Gastroesophageal sphincter (tissue), 4 donors: ENCODE measurements at regions not wholly inside any gene's neighbourhood (a gene's known extent, or its start where the extent isn't known, plus 50 kb on each side); places are given as distances from the start of the nearest gene placed in this dataset.

Experiments
- ATAC-seq: fragments of 150-250 bp; one replicate; pipeline ENCODE4 v1.9.1; 2016; ENCODE audit warnings: mild to moderate bottlenecking, moderate library complexity
- H3K27ac ChIP-seq, 4 donors: fragments of 200-600 bp; sonication (generic) in 3 of 4; 1 replicate in 3 of 4; 2 replicates in 1 of 4; pipeline ENCODE4 v1.5.1; 2016 to 2019
- H3K27me3 ChIP-seq: fragments of 200-600 bp; sonication (generic); one replicate; pipeline ENCODE4 v1.5.1; 2019
- H3K36me3 ChIP-seq, 2 donors: fragments of 200-600 bp; sonication (generic); one replicate each; pipeline ENCODE4 v1.5.1; 2019; ENCODE audit warnings: control low read depth in 1 of 2
- H3K4me1 ChIP-seq, 3 donors: fragments of 200-600 bp; sonication (generic); 1 replicate in 2 of 3; 2 replicates in 1 of 3; pipeline ENCODE4 v1.5.1; 2016 to 2019; ENCODE audit warnings: control low read depth in 2 of 3
- H3K4me3 ChIP-seq, 2 donors: fragments of 200-600 bp; sonication (generic); one replicate each; pipeline ENCODE4 v1.5.1; 2019; ENCODE audit warnings: mild to moderate bottlenecking in 1 of 2, moderate library complexity in 1 of 2
- H3K9me3 ChIP-seq, 3 donors: fragments of 200-600 bp; sonication (generic); one replicate each; pipeline ENCODE4 v1.5.1; 2017 to 2019; ENCODE audit warnings: control low read depth in 2 of 3
- CTCF ChIP-seq, 4 experiments: fragments of 200-600 bp in 2 of 4; fragments of 450-650 bp in 2 of 4; sonication (generic) in 1 of 4; IDR thresholded peaks; one replicate each; pipeline ENCODE4 v1.5.1; 2017 to 2019; ENCODE audit warnings: antibody characterized with exemption in 4 of 4, mild to moderate bottlenecking in 2 of 4, moderate library complexity in 2 of 4
- EP300 ChIP-seq: sonication (generic); formaldehyde crosslinking; IDR thresholded peaks from one replicate; pipeline ENCODE4 v1.6.1; 2017; ENCODE audit warnings: antibody characterized with exemption, mild to moderate bottlenecking
- POLR2A ChIP-seq, 2 donors: fragments of 450-650 bp; IDR thresholded peaks; one replicate each; pipeline ENCODE4 v1.6.1; 2017; ENCODE audit warnings: antibody characterized with exemption in 2 of 2, mild to moderate bottlenecking in 2 of 2, moderate library complexity in 1 of 2
- POLR2AphosphoS5 ChIP-seq: sonication (generic); formaldehyde crosslinking; IDR thresholded peaks from one replicate; pipeline ENCODE4 v1.6.1; 2017; ENCODE audit warnings: antibody characterized with exemption
- WGBS, 2 donors: methylation state at CpG; one replicate each; pipeline ENCODE4 v1.1.5; 2018; ENCODE audit warnings: low coverage in 1 of 2; 5-methylcytosine and 5-hydroxymethylcytosine counted together

- 58 to 66% methylated on average over 5 to 6 of the region's 6 CpGs for WGBS, 2 donors
- TF ChIP-seq POLR2A (IDR thresholded peaks at IDR 0.05) (no peak), CTCF (IDR thresholded peaks at IDR 0.05) (no peak), EP300 (no peak), POLR2AphosphoS5 (no peak)
- no peaks in the 10 kb centered on the region for H3K36me3 ChIP-seq
- H3K27ac ChIP-seq: no peak overlapping the region
- peaks cover 0 to 11% (median 0%) of the 10 kb centered on the region in 3 donors for H3K9me3 ChIP-seq
- no peaks in the 10 kb centered on the region for H3K4me1 ChIP-seq
- H3K27me3 ChIP-seq: no peaks in the 10 kb centered on the region
- no peak for ATAC-seq
- H3K4me3 ChIP-seq: no peak overlapping the region
Measured at GRCh38 chr16:8373676-8374431, 216.5 kb downstream of the TMEM114 start.

GRCh38 chr16:8372141-8372540, 218.2 kb downstream of the TMEM114 start:
- no peaks in the 10 kb centered on the region for H3K27me3 ChIP-seq
- H3K9me3 ChIP-seq: peaks cover 0 to 12% (median 0%) of the 10 kb centered on the region in 3 donors
- no peak for ATAC-seq
- H3K4me1 ChIP-seq: no peaks in the 10 kb centered on the region
- no peaks in the 10 kb centered on the region for H3K36me3 ChIP-seq
- no peak overlapping the region for H3K4me3 ChIP-seq
- H3K27ac ChIP-seq: no peak overlapping the region
- 82% methylated on average over 3 of the region's 3 CpGs; no CpG with 5 or more reads in 1 of the 2 donors for WGBS, 2 donors
- no peak for TF ChIP-seq CTCF (IDR thresholded peaks at IDR 0.05)
- no peak for TF ChIP-seq EP300
- no peak for TF ChIP-seq POLR2A (IDR thresholded peaks at IDR 0.05)
- TF ChIP-seq POLR2AphosphoS5: no peak

GRCh38 chr16:8370374-8371270, 219.7 kb downstream of the TMEM114 start:
- 59 to 86% methylated on average over 2 to 4 of the region's 4 CpGs for WGBS, 2 donors
- H3K27me3 ChIP-seq: no peaks in the 10 kb centered on the region
- no peak overlapping the region for H3K27ac ChIP-seq
- H3K9me3 ChIP-seq: peaks cover 0 to 12% (median 0%) of the 10 kb centered on the region in 3 donors
- ATAC-seq: no peak
- no peaks in the 10 kb centered on the region for H3K36me3 ChIP-seq
- no peaks in the 10 kb centered on the region for H3K4me1 ChIP-seq
- TF ChIP-seq CTCF (IDR thresholded peaks at IDR 0.05) (no peak), POLR2A (IDR thresholded peaks at IDR 0.05) (no peak), EP300 (no peak), POLR2AphosphoS5 (no peak)
- no peak overlapping the region for H3K4me3 ChIP-seq

- no peaks in the 10 kb centered on the region for H3K9me3 ChIP-seq
- H3K27ac ChIP-seq: no peak overlapping the region
- TF ChIP-seq POLR2A (IDR thresholded peaks at IDR 0.05) (no peak), EP300 (no peak), POLR2AphosphoS5 (no peak), CTCF (IDR thresholded peaks at IDR 0.05) (no peak)
- H3K36me3 ChIP-seq: no peaks in the 10 kb centered on the region
- peaks cover 4% of the 10 kb centered on the region for H3K27me3 ChIP-seq
- no peaks in the 10 kb centered on the region for H3K4me1 ChIP-seq
- WGBS, 2 donors: 48 to 50% methylated on average over 4 to 8 of the region's 8 CpGs
- H3K4me3 ChIP-seq: no peak overlapping the region
- ATAC-seq: no peak
Measured at GRCh38 chr16:8358937-8359336, 231.4 kb downstream of the TMEM114 start.
